HEK293 (cell line): ENCODE measurements at regions not wholly inside any gene's neighbourhood (a gene's known extent, or its start where the extent isn't known, plus 50 kb on each side); places are given as distances from the start of the nearest gene placed in this dataset.

Experiments used
- CTCF ChIA-PET: fragments of 350-600 bp; formaldehyde crosslinking; extraction: SDS; loops from one replicate; lab custom pipeline; 2021; ENCODE audit warnings: antibody characterized with exemption; lab: Yijun Ruan, JAX
- POLR2A ChIA-PET: fragments of 300-600 bp; formaldehyde crosslinking; extraction: SDS; loops from one replicate; lab custom pipeline; 2020; ENCODE audit warnings: antibody characterized with exemption, inconsistent platforms; lab: Yijun Ruan, JAX
- H3K27ac ChIP-seq: fragments of 200-500 bp; sonication (Bioruptor generic); 2 replicates; pipeline ENCODE4 v1.5.1; 2014; ENCODE audit warnings: low read depth, low read length, control low read depth, inconsistent platforms; ENCODE audit errors: extremely low read depth
- H3K36me3 ChIP-seq, 2 experiments: fragments of 200-500 bp in 1 of 2; sonication (Bioruptor generic) in 1 of 2; 1 replicate in 1 of 2; 2 replicates in 1 of 2; pipeline ENCODE4 v1.5.1; 2014 to 2017; ENCODE audit warnings: inconsistent platforms in 2 of 2, low read length in 2 of 2; ENCODE audit not compliant: control insufficient read depth in 2 of 2, insufficient read depth in 1 of 2
- H3K4me1 ChIP-seq: fragments of 200-500 bp; sonication (Bioruptor generic); 2 replicates; pipeline ENCODE4 v1.5.1; 2014; ENCODE audit warnings: mild to moderate bottlenecking, low read length, inconsistent platforms; ENCODE audit not compliant: control insufficient read depth, insufficient read depth
- H3K4me3 ChIP-seq: 2 replicates; pipeline ENCODE4 v1.5.1; 2011; ENCODE audit warnings: low read depth, mild to moderate bottlenecking, control low read depth, low read length, moderate library complexity
- H3K9me3 ChIP-seq: fragments of 200-500 bp; sonication (Bioruptor generic); 2 replicates; pipeline ENCODE4 v1.5.1; 2014; ENCODE audit warnings: low read depth, low read length, inconsistent platforms; ENCODE audit not compliant: control insufficient read depth, insufficient read depth
- GLI2 ChIP-seq: fragments of 450-650 bp; formaldehyde crosslinking; IDR thresholded peaks from 2 replicates; pipeline ENCODE4; 2017; ENCODE audit warnings: missing biosample characterization, missing genetic modification characterization, low read depth, borderline replicate concordance
- GLI4 ChIP-seq: fragments of 450-650 bp; formaldehyde crosslinking; IDR thresholded peaks from 2 replicates; pipeline ENCODE4 v1.5.1; 2016; ENCODE audit warnings: missing biosample characterization, missing genetic modification characterization
- IKZF3 ChIP-seq: fragments of 450-650 bp; IDR thresholded peaks from 2 replicates; pipeline ENCODE4 v1.5.0; 2018; ENCODE audit warnings: missing biosample characterization, mild to moderate bottlenecking, missing genetic modification characterization, moderate library complexity
- PRDM1 ChIP-seq: fragments of 450-650 bp; formaldehyde crosslinking; IDR thresholded peaks from 2 replicates; pipeline ENCODE4; 2016; ENCODE audit warnings: missing biosample characterization, missing genetic modification characterization
- TCF7L2 ChIP-seq: IDR thresholded peaks from 2 replicates; pipeline ENCODE4 v1.6.1; 2011; ENCODE audit warnings: low read depth, mild to moderate bottlenecking, inconsistent platforms, low read length, moderate library complexity, borderline replicate concordance
- ZNF558 ChIP-seq: fragments of 450-650 bp; formaldehyde crosslinking; IDR thresholded peaks from 2 replicates; pipeline ENCODE4 v1.5.1; 2016; ENCODE audit warnings: missing biosample characterization, missing genetic modification characterization
- ZNF585B ChIP-seq: fragments of 450-650 bp; formaldehyde crosslinking; IDR thresholded peaks from 2 replicates; pipeline ENCODE4 v1.5.1; 2016; ENCODE audit warnings: missing biosample characterization, missing genetic modification characterization
- ZNF626 ChIP-seq: fragments of 450-650 bp; sonication (Bioruptor Pico); formaldehyde crosslinking; IDR thresholded peaks from 2 replicates; pipeline ENCODE4 v1.5.1; 2018; ENCODE audit warnings: missing biosample characterization, missing genetic modification characterization, inconsistent platforms
- ZNF664 ChIP-seq: fragments of 450-650 bp; formaldehyde crosslinking; IDR thresholded peaks from 2 replicates; pipeline ENCODE4 v1.5.1; 2016; ENCODE audit warnings: missing biosample characterization, missing genetic modification characterization
- ZNF701 ChIP-seq: fragments of 450-650 bp; formaldehyde crosslinking; IDR thresholded peaks from 2 replicates; pipeline ENCODE4 v1.5.1; 2016; ENCODE audit warnings: missing biosample characterization, missing genetic modification characterization
- ZNF747 ChIP-seq: fragments of 450-650 bp; formaldehyde crosslinking; IDR thresholded peaks from 2 replicates; pipeline ENCODE4 v1.5.1; 2016; ENCODE audit warnings: missing biosample characterization, missing genetic modification characterization
- ZNF837 ChIP-seq: fragments of 450-650 bp; formaldehyde crosslinking; IDR thresholded peaks from 2 replicates; pipeline ENCODE4 v1.5.1; 2016; ENCODE audit warnings: missing biosample characterization, missing genetic modification characterization
- TF ChIP-seq, protein P1 (sequence below): fragments of 450-650 bp; formaldehyde crosslinking; IDR thresholded peaks from 2 replicates; pipeline ENCODE4 v1.5.1; 2016; ENCODE audit warnings: missing biosample characterization, missing genetic modification characterization
- TF ChIP-seq, protein P2 (sequence below): fragments of 450-650 bp; formaldehyde crosslinking; IDR thresholded peaks from 2 replicates; pipeline ENCODE4 v1.5.1; 2016; ENCODE audit warnings: missing biosample characterization, missing genetic modification characterization
- TF ChIP-seq, protein P3 (sequence below): fragments of 450-650 bp; formaldehyde crosslinking; IDR thresholded peaks from 2 replicates; pipeline ENCODE4 v1.5.1; 2016; ENCODE audit warnings: missing biosample characterization, missing genetic modification characterization
- TF ChIP-seq, protein P4 (sequence below): fragments of 450-650 bp; formaldehyde crosslinking; IDR thresholded peaks from 2 replicates; pipeline ENCODE4 v1.5.1; 2016; ENCODE audit warnings: missing biosample characterization, missing genetic modification characterization

DNA sequence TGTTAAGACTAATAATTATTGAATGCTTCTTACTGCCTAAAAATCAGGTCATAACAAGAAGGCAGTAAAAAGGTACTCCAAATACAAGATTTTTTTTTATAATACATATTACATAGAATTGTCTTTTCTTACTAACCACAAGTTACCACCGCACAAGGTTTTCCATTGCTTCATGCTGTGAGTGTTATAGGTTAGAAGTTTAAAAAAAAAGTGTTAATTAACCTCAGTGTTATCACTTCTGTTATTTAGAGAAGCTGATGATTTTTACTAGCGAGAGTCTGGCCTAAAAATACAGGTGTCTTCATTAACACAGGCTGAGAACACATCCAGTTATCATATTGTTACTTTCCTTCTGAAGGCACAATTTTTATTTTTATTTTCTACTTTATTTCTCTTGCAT, 1281.9 kb upstream of the CELF2 start:
- Histone ChIP-seq H3K4me3 (no peak overlapping the region), H3K36me3 (no peaks in the 10 kb centered on the region), H3K27ac (no peak overlapping the region), H3K4me1 (no peaks in the 10 kb centered on the region), H3K9me3 (no peaks in the 10 kb centered on the region)
- ChIA-PET POLR2A (no interaction called here), CTCF (interaction anchor here (0.6 kb wide), 2 partner anchors 30 to 145 kb away, joined by 3 read pairs; no protein-coding TSS in a partner anchor)
- TF ChIP-seq, protein P1, sequence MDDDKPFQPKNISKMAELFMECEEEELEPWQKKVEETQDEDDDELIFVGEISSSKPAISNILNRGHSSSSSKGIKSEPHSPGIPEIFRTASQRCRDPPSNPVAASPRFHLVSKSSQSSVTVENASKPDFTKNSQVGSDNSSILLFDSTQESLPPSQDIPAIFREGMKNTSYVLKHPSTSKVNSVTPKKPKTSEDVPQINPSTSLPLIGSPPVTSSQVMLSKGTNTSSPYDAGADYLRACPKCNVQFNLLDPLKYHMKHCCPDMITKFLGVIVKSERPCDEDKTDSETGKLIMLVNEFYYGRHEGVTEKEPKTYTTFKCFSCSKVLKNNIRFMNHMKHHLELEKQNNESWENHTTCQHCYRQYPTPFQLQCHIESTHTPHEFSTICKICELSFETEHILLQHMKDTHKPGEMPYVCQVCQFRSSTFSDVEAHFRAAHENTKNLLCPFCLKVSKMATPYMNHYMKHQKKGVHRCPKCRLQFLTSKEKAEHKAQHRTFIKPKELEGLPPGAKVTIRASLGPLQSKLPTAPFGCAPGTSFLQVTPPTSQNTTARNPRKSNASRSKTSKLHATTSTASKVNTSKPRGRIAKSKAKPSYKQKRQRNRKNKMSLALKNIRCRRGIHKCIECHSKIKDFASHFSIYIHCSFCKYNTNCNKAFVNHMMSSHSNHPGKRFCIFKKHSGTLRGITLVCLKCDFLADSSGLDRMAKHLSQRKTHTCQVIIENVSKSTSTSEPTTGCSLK: no peak
- TF ChIP-seq, protein P2, sequence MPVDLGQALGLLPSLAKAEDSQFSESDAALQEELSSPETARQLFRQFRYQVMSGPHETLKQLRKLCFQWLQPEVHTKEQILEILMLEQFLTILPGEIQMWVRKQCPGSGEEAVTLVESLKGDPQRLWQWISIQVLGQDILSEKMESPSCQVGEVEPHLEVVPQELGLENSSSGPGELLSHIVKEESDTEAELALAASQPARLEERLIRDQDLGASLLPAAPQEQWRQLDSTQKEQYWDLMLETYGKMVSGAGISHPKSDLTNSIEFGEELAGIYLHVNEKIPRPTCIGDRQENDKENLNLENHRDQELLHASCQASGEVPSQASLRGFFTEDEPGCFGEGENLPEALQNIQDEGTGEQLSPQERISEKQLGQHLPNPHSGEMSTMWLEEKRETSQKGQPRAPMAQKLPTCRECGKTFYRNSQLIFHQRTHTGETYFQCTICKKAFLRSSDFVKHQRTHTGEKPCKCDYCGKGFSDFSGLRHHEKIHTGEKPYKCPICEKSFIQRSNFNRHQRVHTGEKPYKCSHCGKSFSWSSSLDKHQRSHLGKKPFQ (tag by site-specific recombination): no peak

DNA sequence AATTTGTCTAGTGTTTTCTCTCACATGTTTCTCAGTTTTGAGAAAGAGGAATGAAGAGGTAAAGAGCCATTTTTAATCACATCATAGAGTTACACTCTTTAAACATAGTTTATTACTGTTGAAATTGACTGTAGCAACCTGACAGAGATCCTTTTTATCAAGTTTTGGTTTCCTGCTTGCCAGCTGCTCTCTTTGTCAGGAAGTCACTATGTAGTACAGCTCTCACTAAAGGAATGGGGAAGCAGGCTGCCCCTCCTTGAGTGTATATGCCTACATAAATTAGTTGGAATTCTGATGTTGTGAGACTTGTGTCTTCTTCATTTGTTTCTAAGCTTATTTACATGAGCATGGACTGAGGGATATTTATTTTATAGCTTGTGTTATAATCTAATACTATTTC, 1274.0 kb upstream of the CELF2 start:
- POLR2A ChIA-PET: no interaction called here

DNA sequence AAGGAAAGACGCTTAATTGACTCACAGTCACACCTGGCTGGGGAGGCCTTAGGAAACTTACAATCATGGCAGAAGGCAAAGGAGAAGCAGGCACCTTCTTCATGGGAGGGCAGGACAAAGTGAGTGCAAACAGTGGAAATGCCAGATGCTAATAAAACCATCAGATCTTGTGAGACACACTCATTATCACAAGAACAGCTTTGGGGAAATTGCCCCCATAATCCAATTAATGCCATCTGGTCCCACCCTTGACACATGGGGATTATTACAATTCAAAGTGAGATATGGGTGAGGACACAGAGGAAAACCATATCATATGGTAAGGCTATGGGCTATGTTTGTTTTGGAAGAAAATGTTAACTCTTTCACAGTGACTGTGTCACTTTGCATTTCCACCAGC, 1272.5 kb upstream of the CELF2 start:
- no peaks in the 10 kb centered on the region for H3K4me1 ChIP-seq
- TF ChIP-seq, protein P3, sequence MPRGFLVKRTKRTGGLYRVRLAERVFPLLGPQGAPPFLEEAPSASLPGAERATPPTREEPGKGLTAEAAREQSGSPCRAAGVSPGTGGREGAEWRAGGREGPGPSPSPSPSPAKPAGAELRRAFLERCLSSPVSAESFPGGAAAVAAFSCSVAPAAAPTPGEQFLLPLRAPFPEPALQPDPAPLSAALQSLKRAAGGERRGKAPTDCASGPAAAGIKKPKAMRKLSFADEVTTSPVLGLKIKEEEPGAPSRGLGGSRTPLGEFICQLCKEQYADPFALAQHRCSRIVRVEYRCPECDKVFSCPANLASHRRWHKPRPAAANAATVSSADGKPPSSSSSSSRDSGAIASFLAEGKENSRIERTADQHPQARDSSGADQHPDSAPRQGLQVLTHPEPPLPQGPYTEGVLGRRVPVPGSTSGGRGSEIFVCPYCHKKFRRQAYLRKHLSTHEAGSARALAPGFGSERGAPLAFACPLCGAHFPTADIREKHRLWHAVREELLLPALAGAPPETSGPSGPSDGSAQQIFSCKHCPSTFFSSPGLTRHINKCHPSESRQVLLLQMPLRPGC (tag by site-specific recombination): no peak
- ChIA-PET POLR2A (no interaction called here), CTCF (no interaction called here)
- no peak overlapping the region for H3K27ac ChIP-seq
- H3K36me3 ChIP-seq: no peaks in the 10 kb centered on the region
- no peaks in the 10 kb centered on the region for H3K9me3 ChIP-seq
- H3K4me3 ChIP-seq: no peak overlapping the region

More for the DNA sequence above, 1274.0 kb upstream of the CELF2 start:
- TF ChIP-seq IKZF3 (no peak), GLI4 (tag by site-specific recombination) (no peak), TCF7L2 (no peak), ZNF626 (tag by site-specific recombination) (no peak), ZNF558 (tag by site-specific recombination) (no peak), ZNF747 (tag by site-specific recombination) (no peak), ZNF837 (tag by site-specific recombination) (no peak), ZNF664 (tag by site-specific recombination) (no peak), PRDM1 (tag by site-specific recombination) (no peak), GLI2 (tag by site-specific recombination) (no peak), ZNF701 (tag by site-specific recombination) (no peak), ZNF585B (no peak)
- TF ChIP-seq, protein P4, sequence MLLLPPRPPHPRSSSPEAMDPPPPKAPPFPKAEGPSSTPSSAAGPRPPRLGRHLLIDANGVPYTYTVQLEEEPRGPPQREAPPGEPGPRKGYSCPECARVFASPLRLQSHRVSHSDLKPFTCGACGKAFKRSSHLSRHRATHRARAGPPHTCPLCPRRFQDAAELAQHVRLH (tag by site-specific recombination): no peak
- CTCF ChIA-PET: no interaction called here
- Histone ChIP-seq H3K27ac (no peak overlapping the region), H3K4me3 (no peak overlapping the region), H3K9me3 (no peaks in the 10 kb centered on the region), H3K36me3 (no peaks in the 10 kb centered on the region), H3K4me1 (no peaks in the 10 kb centered on the region)
